ENCODE measurements at regions not wholly inside any gene's neighbourhood (a gene's known extent, or its start where the extent isn't known, plus 50 kb on each side); places are given as distances from the start of the nearest gene placed in this dataset.

GRCh38 chr4:136097676-136098075 lies 1434.6 kb downstream of the PCDH18 start:
- Mint-ChIP-seq H3K9me3 (peaks cover 4 to 6% of the 10 kb centered on the region in 2 donors), H3K36me3 (no peaks in the 10 kb centered on the region), H3K27ac (no peak overlapping the region), H3K4me1 (no peaks in the 10 kb centered on the region), H3K4me3 (no peak overlapping the region), H3K27me3 (ENCODE audit: low read depth in 2 of 2) (no peaks in the 10 kb centered on the region)
- Histone ChIP-seq H3K4me1 (ENCODE audit: control insufficient read depth, insufficient read depth, low read length) (no peaks in the 10 kb centered on the region), H3K27ac (ENCODE audit: low read length) (no peak overlapping the region), H3K4me3 (ENCODE audit: low read length) (no peak overlapping the region), H3K27me3 (ENCODE audit: control insufficient read depth, insufficient read depth, low read length) (no peaks in the 10 kb centered on the region), H3K9me3 (ENCODE audit: control insufficient read depth, insufficient read depth, low read length) (no peaks in the 10 kb centered on the region), H3K36me3 (ENCODE audit: control insufficient read depth, insufficient read depth, low read length) (no peaks in the 10 kb centered on the region)
- DNase-seq (no peak), ATAC-seq (no peak)
- intact Hi-C loops (cut with micrococcal nuclease) = no loop called here
- TF ChIP-seq CTCF (IDR thresholded peaks at IDR 0.05) = no peak
- WGBS (ENCODE audit: insufficient coverage) = no CpG with 5 or more reads among the region's 4 CpGs

- DNase-seq (no peak), ATAC-seq (no peak)
- Mint-ChIP-seq H3K36me3 (no peaks in the 10 kb centered on the region), H3K27me3 (ENCODE audit: low read depth in 2 of 2) (no peaks in the 10 kb centered on the region), H3K9me3 (peaks cover 0 to 2% of the 10 kb centered on the region in 2 donors), H3K4me3 (no peak overlapping the region), H3K27ac (no peak overlapping the region), H3K4me1 (no peaks in the 10 kb centered on the region)
- 95% methylated on average over 4 of the region's 4 CpGs for WGBS (ENCODE audit: insufficient coverage)
- no peaks in the 10 kb centered on the region for H3K4me1 ChIP-seq (ENCODE audit: control insufficient read depth, insufficient read depth, low read length)
- intact Hi-C loops (cut with micrococcal nuclease) = no loop called here
- H3K4me3 ChIP-seq (ENCODE audit: low read length) = no peak overlapping the region
- no peak for TF ChIP-seq CTCF (IDR thresholded peaks at IDR 0.05)
- H3K27me3 ChIP-seq (ENCODE audit: control insufficient read depth, insufficient read depth, low read length) = no peaks in the 10 kb centered on the region
- no peaks in the 10 kb centered on the region for H3K36me3 ChIP-seq (ENCODE audit: control insufficient read depth, insufficient read depth, low read length)
- H3K9me3 ChIP-seq (ENCODE audit: control insufficient read depth, insufficient read depth, low read length) = no peaks in the 10 kb centered on the region
- no peak overlapping the region for H3K27ac ChIP-seq (ENCODE audit: low read length)
These were observed 1444.0 kb downstream of the PCDH18 start for GRCh38 chr4:136088211-136088867.

GRCh38 chr4:136078976-136079375 lies 1453.3 kb downstream of the PCDH18 start:
- Mint-ChIP-seq H3K4me1 (no peaks in the 10 kb centered on the region), H3K4me3 (no peak overlapping the region), H3K27ac (no peak overlapping the region), H3K36me3 (no peaks in the 10 kb centered on the region), H3K27me3 (ENCODE audit: low read depth in 2 of 2) (no peaks in the 10 kb centered on the region), H3K9me3 (peaks cover 6 to 13% of the 10 kb centered on the region in 2 donors)
- H3K4me1 ChIP-seq (ENCODE audit: control insufficient read depth, insufficient read depth, low read length) = no peaks in the 10 kb centered on the region
- ATAC-seq (no peak), DNase-seq (no peak)
- no peak overlapping the region for H3K4me3 ChIP-seq (ENCODE audit: low read length)
- no CpG with 5 or more reads among the region's 1 CpG for WGBS (ENCODE audit: insufficient coverage)
- no peaks in the 10 kb centered on the region for H3K36me3 ChIP-seq (ENCODE audit: control insufficient read depth, insufficient read depth, low read length)
- intact Hi-C loops (cut with micrococcal nuclease) = no loop called here
- no peaks in the 10 kb centered on the region for H3K9me3 ChIP-seq (ENCODE audit: control insufficient read depth, insufficient read depth, low read length)
- no peaks in the 10 kb centered on the region for H3K27me3 ChIP-seq (ENCODE audit: control insufficient read depth, insufficient read depth, low read length)
- H3K27ac ChIP-seq (ENCODE audit: low read length) = no peak overlapping the region
- no peak for TF ChIP-seq CTCF (IDR thresholded peaks at IDR 0.05)

GRCh38 chr4:136056748-136057147 lies 1475.5 kb downstream of the PCDH18 start:
- intact Hi-C loops (cut with micrococcal nuclease) = no loop called here

More at GRCh38 chr4:136056748-136057147, 1475.5 kb downstream of the PCDH18 start:
- no peaks in the 10 kb centered on the region for H3K36me3 Mint-ChIP-seq
- WGBS (ENCODE audit: insufficient coverage) = 80% methylated on average over 5 of the region's 7 CpGs
- Histone ChIP-seq H3K36me3 (ENCODE audit: control insufficient read depth, insufficient read depth, low read length) (no peaks in the 10 kb centered on the region), H3K4me1 (ENCODE audit: control insufficient read depth, insufficient read depth, low read length) (no peaks in the 10 kb centered on the region), H3K27me3 (ENCODE audit: control insufficient read depth, insufficient read depth, low read length) (no peaks in the 10 kb centered on the region), H3K27ac (ENCODE audit: low read length) (no peak overlapping the region), H3K4me3 (ENCODE audit: low read length) (no peak overlapping the region), H3K9me3 (ENCODE audit: control insufficient read depth, insufficient read depth, low read length) (no peaks in the 10 kb centered on the region)
- H3K27ac Mint-ChIP-seq = no peak overlapping the region
- TF ChIP-seq CTCF (IDR thresholded peaks at IDR 0.05) = no peak
- no peaks in the 10 kb centered on the region for H3K4me1 Mint-ChIP-seq
- no peak for ATAC-seq
- H3K27me3 Mint-ChIP-seq (ENCODE audit: low read depth in 2 of 2) = no peaks in the 10 kb centered on the region
- no peak for DNase-seq
- peaks cover 4 to 6% of the 10 kb centered on the region in 2 donors for H3K9me3 Mint-ChIP-seq
- no peak overlapping the region for H3K4me3 Mint-ChIP-seq

Measured in natural killer cell (primary cell).